ENCODE measurements at regions not wholly inside any gene's neighbourhood (a gene's known extent, or its start where the extent isn't known, plus 50 kb on each side); places are given as distances from the start of the nearest gene placed in this dataset.

DNA sequence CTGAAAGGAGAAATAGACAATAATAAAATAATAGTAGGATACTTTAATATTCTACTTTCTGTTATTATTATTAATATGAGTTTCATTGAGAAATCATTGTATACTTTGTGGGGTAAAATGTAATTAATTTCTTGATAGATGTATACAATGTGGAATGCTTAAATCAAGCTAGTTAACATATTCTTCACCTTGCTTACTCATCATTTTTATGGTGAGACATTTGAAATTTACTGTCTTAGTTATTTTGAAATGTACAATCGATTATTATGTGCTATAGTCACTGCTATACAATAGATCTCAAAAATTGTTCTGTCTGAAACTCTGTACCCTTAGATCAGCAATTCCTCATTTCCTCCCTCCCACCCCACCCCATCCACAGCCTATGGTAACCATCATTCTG is 720.3 kb downstream of the RNF144B start:
- no peaks in the 10 kb centered on the region for H3K4me1 ChIP-seq (replicated peaks in 1 of 2; ENCODE audit: control insufficient read depth in 2 of 2, insufficient read depth in 2 of 2, low read length in 2 of 2)
- H3K27me3 ChIP-seq (ENCODE audit: control insufficient read depth in 2 of 2, insufficient read depth in 2 of 2, low read length in 2 of 2): no peaks in the 10 kb centered on the region
- H3K4me3 ChIP-seq: no peak overlapping the region
- FAIRE-seq (no peak), DNase-seq (ENCODE audit: extremely low read depth in 1 of 4, low spot score in 3 of 4) (no peak), ATAC-seq (no peak)
- H3K4me2 ChIP-seq (ENCODE audit: insufficient read depth, low read length): no peak overlapping the region
- in situ Hi-C loops (cut with MboI) (no loop called here), intact Hi-C loops (cut with micrococcal nuclease) (no loop called here)
- no TSS peak for BruUV-seq (replicated peaks)
- WGBS (ENCODE audit: insufficient coverage, low coverage, missing lambda C conversion rate): 8% methylated on average over 1 of the region's 1 CpG
- TF ChIP-seq, protein P1, sequence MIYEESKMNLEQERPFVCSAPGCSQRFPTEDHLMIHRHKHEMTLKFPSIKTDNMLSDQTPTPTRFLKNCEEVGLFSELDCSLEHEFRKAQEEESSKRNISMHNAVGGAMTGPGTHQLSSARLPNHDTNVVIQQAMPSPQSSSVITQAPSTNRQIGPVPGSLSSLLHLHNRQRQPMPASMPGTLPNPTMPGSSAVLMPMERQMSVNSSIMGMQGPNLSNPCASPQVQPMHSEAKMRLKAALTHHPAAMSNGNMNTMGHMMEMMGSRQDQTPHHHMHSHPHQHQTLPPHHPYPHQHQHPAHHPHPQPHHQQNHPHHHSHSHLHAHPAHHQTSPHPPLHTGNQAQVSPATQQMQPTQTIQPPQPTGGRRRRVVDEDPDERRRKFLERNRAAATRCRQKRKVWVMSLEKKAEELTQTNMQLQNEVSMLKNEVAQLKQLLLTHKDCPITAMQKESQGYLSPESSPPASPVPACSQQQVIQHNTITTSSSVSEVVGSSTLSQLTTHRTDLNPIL (CRISPR knock-in tag; IDR thresholded peaks at IDR 0.05): no peak
- TF ChIP-seq ZNF316 (IDR thresholded peaks at IDR 0.05) (peak; percentile 76; the same call in 1 of the 2 replicates), C11orf30 (IDR thresholded peaks at IDR 0.05; ENCODE audit: low read depth) (0 out of 2 replicates have a peak, but pooled peaks have one; percentile 48), MAFF (IDR thresholded peaks at IDR 0.05; ENCODE audit: low read length) (peak; percentile 30; the same call in 1 of the 2 replicates), MAFK (IDR thresholded peaks at IDR 0.05; ENCODE audit: low read length) (peak; percentile 44; the same call in 1 of the 2 replicates), MAFG (tag; conservative IDR thresholded peaks at IDR 0.05) (0 out of 2 replicates have a peak, but pooled peaks have one; percentile 20), USF2 (CRISPR knock-in tag; IDR thresholded peaks at IDR 0.05) (no peak)
- H4K20me1 ChIP-seq (replicated peaks; ENCODE audit: control insufficient read depth, insufficient read depth, low read length): no peaks in the 10 kb centered on the region
- no peak overlapping the region for H3K27ac ChIP-seq (ENCODE audit: extremely low read depth, low read depth, low read length)
- ChIA-PET CTCF (ENCODE audit: low intra/inter-chr PET ratio) (interaction anchor here (0.6 kb wide), 1 partner anchor 522 kb away, joined by 3 read pairs; no protein-coding TSS in a partner anchor), POLR2A (no interaction called here)
- H3K9me3 ChIP-seq (replicated peaks; ENCODE audit: control insufficient read depth, insufficient read depth, low read depth, low read length): no peaks in the 10 kb centered on the region
- H2AFZ ChIP-seq (ENCODE audit: low read depth, low read length): no peak overlapping the region
- H3K36me3 ChIP-seq (ENCODE audit: control insufficient read depth, insufficient read depth, low read length): no peaks in the 10 kb centered on the region
- H3K9ac ChIP-seq (ENCODE audit: insufficient read depth in 1 of 2, low read depth in 2 of 2, low read length in 2 of 2): no peak overlapping the region
- H3K9me1 ChIP-seq (ENCODE audit: control insufficient read depth, insufficient read depth, low read length): no peaks in the 10 kb centered on the region
- no peaks in the 10 kb centered on the region for H3K79me2 ChIP-seq (ENCODE audit: control insufficient read depth, insufficient read depth, low read length)
